ENCODE measurements at regions not wholly inside any gene's neighbourhood (a gene's known extent, or its start where the extent isn't known, plus 50 kb on each side); places are given as distances from the start of the nearest gene placed in this dataset.

DNA sequence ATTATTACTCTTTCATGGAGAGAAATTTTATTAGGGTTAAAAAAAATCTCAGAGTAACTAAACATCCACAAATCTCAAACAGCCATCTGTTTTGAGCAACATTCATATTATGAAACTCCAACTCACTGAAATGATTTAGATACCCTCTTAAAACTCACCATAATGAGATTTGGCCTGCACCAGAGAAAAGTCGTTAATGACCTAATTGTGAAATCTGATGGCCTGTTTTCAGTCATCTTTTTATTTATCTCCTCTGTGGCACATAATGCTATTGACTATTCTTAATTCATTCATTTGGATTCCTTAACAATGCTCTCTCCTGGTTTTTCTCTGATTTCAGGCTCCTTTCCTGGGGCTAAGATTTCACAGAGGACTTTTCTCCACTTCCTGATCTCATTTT is 192.7 kb downstream of the RNF144B start:
- H3K4me2 ChIP-seq (ENCODE audit: control insufficient read depth, insufficient read depth) = no peak overlapping the region
- no peaks in the 10 kb centered on the region for H3K79me2 ChIP-seq (ENCODE audit: control insufficient read depth, insufficient read depth, low read length)
- ChIA-PET POLR2A (interaction anchor here (0.6 kb wide), 1 partner anchor 833 kb away, joined by 3 read pairs; no protein-coding TSS in a partner anchor), CTCF (interaction anchor here (1.7 to 3.4 kb wide), 2 partner anchors 11 to 15 kb away, joined by 6 to 14 read pairs; no protein-coding TSS in a partner anchor), SMC1A (ENCODE audit: uncharacterized antibody, unreplicated experiment) (interaction anchor here (1.0 to 1.2 kb wide), 3 partner anchors 9 to 34 kb away, joined by 3 to 4 read pairs (median 4); no protein-coding TSS in a partner anchor), RAD21 (ENCODE audit: unreplicated experiment) (interaction anchor here (1.0 kb wide), 1 partner anchor 16 kb away, joined by 4 read pairs; no protein-coding TSS in a partner anchor)
- H3K27ac ChIP-seq (ENCODE audit: control insufficient read depth, insufficient read depth) = no peak overlapping the region
- WGBS (ENCODE audit: insufficient coverage, insufficient replicate concordance, low lambda C conversion rate, missing lambda C conversion rate) = 0% methylated on average over 1 of the region's 1 CpG
- H3K4me1 ChIP-seq (ENCODE audit: control insufficient read depth, insufficient read depth, low read length) = no peaks in the 10 kb centered on the region
- no peaks in the 10 kb centered on the region for H3K36me3 ChIP-seq (ENCODE audit: control insufficient read depth in 2 of 2, insufficient read depth in 2 of 2, low read length in 1 of 2)
- no peak overlapping the region for H3K9ac ChIP-seq (ENCODE audit: control insufficient read depth, insufficient read depth, low read length)
- intact Hi-C loops (cut with micrococcal nuclease; ENCODE audit: unreplicated experiment) (no loop called here), in situ Hi-C loops (cut with MboI) (no loop called here)
- TF ChIP-seq, protein P1, sequence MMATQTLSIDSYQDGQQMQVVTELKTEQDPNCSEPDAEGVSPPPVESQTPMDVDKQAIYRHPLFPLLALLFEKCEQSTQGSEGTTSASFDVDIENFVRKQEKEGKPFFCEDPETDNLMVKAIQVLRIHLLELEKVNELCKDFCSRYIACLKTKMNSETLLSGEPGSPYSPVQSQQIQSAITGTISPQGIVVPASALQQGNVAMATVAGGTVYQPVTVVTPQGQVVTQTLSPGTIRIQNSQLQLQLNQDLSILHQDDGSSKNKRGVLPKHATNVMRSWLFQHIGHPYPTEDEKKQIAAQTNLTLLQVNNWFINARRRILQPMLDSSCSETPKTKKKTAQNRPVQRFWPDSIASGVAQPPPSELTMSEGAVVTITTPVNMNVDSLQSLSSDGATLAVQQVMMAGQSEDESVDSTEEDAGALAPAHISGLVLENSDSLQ (IDR thresholded peaks at IDR 0.05) = no peak
- TF ChIP-seq MEF2A (IDR thresholded peaks at IDR 0.05; ENCODE audit: insufficient read depth, low read depth, low read length) = no peak
- TF ChIP-seq NFYB (IDR thresholded peaks at IDR 0.05; ENCODE audit: insufficient read depth, low read depth, low read length) = no peak
- no peak for TF ChIP-seq CREM (IDR thresholded peaks at IDR 0.05; ENCODE audit: low read depth)
- no peak for TF ChIP-seq DPF2 (IDR thresholded peaks at IDR 0.05)
- TF ChIP-seq SMAD5 (IDR thresholded peaks at IDR 0.05; ENCODE audit: low read depth) = no peak
- TF ChIP-seq MTA3 (IDR thresholded peaks at IDR 0.05; ENCODE audit: borderline replicate concordance, low read length) = no peak
- TF ChIP-seq, protein P2, sequence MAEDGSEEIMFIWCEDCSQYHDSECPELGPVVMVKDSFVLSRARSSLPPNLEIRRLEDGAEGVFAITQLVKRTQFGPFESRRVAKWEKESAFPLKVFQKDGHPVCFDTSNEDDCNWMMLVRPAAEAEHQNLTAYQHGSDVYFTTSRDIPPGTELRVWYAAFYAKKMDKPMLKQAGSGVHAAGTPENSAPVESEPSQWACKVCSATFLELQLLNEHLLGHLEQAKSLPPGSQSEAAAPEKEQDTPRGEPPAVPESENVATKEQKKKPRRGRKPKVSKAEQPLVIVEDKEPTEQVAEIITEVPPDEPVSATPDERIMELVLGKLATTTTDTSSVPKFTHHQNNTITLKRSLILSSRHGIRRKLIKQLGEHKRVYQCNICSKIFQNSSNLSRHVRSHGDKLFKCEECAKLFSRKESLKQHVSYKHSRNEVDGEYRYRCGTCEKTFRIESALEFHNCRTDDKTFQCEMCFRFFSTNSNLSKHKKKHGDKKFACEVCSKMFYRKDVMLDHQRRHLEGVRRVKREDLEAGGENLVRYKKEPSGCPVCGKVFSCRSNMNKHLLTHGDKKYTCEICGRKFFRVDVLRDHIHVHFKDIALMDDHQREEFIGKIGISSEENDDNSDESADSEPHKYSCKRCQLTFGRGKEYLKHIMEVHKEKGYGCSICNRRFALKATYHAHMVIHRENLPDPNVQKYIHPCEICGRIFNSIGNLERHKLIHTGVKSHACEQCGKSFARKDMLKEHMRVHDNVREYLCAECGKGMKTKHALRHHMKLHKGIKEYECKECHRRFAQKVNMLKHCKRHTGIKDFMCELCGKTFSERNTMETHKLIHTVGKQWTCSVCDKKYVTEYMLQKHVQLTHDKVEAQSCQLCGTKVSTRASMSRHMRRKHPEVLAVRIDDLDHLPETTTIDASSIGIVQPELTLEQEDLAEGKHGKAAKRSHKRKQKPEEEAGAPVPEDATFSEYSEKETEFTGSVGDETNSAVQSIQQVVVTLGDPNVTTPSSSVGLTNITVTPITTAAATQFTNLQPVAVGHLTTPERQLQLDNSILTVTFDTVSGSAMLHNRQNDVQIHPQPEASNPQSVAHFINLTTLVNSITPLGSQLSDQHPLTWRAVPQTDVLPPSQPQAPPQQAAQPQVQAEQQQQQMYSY (CRISPR knock-in tag; IDR thresholded peaks at IDR 0.05) = no peak
- TF ChIP-seq HDAC6 (IDR thresholded peaks at IDR 0.05; ENCODE audit: unreplicated experiment) = no peak
- no peak for TF ChIP-seq NR2F1 (conservative IDR thresholded peaks at IDR 0.05)
- no peak for TF ChIP-seq MXI1 (IDR thresholded peaks at IDR 0.05; ENCODE audit: low read depth, low read length)
- TF ChIP-seq ZZZ3 (IDR thresholded peaks at IDR 0.05; ENCODE audit: control insufficient read depth, insufficient read length, low read depth) = no peak
- TF ChIP-seq RELA (IDR thresholded peaks at IDR 0.05; ENCODE audit: borderline replicate concordance, partially characterized antibody) = no peak
- TF ChIP-seq, protein P3, sequence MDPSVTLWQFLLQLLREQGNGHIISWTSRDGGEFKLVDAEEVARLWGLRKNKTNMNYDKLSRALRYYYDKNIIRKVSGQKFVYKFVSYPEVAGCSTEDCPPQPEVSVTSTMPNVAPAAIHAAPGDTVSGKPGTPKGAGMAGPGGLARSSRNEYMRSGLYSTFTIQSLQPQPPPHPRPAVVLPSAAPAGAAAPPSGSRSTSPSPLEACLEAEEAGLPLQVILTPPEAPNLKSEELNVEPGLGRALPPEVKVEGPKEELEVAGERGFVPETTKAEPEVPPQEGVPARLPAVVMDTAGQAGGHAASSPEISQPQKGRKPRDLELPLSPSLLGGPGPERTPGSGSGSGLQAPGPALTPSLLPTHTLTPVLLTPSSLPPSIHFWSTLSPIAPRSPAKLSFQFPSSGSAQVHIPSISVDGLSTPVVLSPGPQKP (IDR thresholded peaks at IDR 0.05; ENCODE audit: low read depth, low read length) = no peak
- no peak for TF ChIP-seq NBN (IDR thresholded peaks at IDR 0.05)
- TF ChIP-seq ZNF622 (IDR thresholded peaks at IDR 0.05) = no peak
- no peak for TF ChIP-seq TBL1XR1 (IDR thresholded peaks at IDR 0.05; ENCODE audit: low read depth, low read length)
- FAIRE-seq = no peak
- H4K20me1 ChIP-seq (ENCODE audit: control insufficient read depth, insufficient read depth) = no peaks in the 10 kb centered on the region
- BruUV-seq (replicated peaks) = no TSS peak
- ATAC-seq = peak; percentile 48
- H2AFZ ChIP-seq (ENCODE audit: control insufficient read depth, low read depth, low read length) = no peak overlapping the region
- no peaks in the 10 kb centered on the region; a peak in 2 of 4 replicates for H3K27me3 ChIP-seq (replicated peaks in 1 of 2; ENCODE audit: control insufficient read depth in 2 of 2, insufficient read depth in 2 of 2, low read length in 1 of 2)
- no peak for DNase-seq (ENCODE audit: low read depth, low spot score)
- H3K4me3 ChIP-seq = no peak overlapping the region
- H3K9me3 ChIP-seq (replicated peaks; ENCODE audit: control insufficient read depth, insufficient read depth, low read length) = no peaks in the 10 kb centered on the region

Measured in GM12878 (cell line).